KBM-7 (cell line): ENCODE measurements at regions not wholly inside any gene's neighbourhood (a gene's known extent, or its start where the extent isn't known, plus 50 kb on each side); places are given as distances from the start of the nearest gene placed in this dataset.
A peak's percentile ranks its signal among the peaks of the same experiment; 100 is the strongest.
"Not testable (repeated sequence)": the region's sequence is repeated elsewhere in the genome, so short reads cannot be mapped to it uniquely, and the experiment has no call there.

Source experiments
- DNase-seq: peaks from one replicate; pipeline ENCODE4 v3.0.0-alpha.2; 2015
- in situ Hi-C: fragments of 300-500 bp; cut with MboI; formaldehyde crosslinking; loops from 2 replicates; pipeline ENCODE4 v1.14.3; 2020; ENCODE audit warnings: low sequenced_read_pairs, low pct_unique_long_range_greater_than_20kb, mixed read lengths

DNA sequence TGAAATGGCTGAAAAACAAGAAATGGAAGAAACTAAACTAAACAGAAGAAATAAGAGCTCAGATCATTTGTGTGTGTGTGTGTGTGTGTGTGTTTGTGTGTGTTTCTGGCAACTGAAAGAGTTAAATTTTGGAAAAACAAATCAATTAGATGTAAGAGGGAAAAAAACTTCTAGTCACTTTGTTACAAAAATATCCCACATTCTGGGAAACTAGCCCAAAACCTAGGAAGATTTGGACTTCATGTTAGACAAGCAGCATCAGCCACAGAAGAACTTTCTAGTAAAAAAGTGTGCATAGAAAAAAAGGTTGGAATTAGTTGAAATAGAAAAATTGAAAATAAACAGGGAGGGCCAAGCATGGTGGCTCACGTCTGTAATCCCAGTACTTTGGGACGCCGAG lies 111.6 kb upstream of the PRKG2 start:
- in situ Hi-C loops = no loop called here
- DNase-seq = no peak

DNA sequence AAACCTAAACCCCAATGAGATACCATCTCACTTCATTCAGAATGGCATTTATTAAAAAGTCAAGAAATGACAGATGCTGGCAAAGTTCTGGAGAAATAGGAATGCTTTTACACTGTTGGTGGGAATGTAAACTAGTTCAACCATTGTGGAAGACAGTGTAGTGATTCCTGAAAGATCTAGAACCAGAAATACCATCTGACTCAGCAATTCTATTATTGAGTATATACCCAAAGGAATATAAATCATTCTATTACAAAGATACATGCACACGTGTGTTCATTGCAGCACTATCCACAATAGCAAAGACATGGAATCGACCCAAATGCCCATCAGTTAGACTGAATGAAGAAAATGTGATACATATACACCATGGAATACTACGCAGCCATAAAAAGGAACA lies 109.6 kb upstream of the PRKG2 start:
- DNase-seq, in situ Hi-C loops: not testable (repeated sequence)

DNA sequence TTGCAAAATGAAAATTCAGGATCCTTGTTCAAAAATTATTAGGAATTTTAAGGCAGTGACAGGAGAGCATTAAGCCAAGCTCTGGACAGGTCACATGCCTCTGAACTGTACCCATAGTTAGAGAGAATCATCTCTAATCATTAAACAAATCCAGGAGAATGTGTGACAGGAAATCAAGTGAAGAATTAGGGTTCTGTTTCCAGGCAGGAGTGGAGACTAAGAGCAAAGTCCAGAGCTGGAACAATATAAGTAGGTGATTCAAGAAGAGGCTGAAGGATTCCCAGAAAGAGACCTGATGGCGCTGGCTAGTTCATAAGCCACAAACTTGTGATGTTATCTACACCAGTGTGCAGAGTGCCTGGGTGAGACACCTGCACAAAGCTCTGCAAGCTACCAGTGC lies 104.6 kb upstream of the PRKG2 start:
- in situ Hi-C loops = no loop called here
- DNase-seq = no peak

DNA sequence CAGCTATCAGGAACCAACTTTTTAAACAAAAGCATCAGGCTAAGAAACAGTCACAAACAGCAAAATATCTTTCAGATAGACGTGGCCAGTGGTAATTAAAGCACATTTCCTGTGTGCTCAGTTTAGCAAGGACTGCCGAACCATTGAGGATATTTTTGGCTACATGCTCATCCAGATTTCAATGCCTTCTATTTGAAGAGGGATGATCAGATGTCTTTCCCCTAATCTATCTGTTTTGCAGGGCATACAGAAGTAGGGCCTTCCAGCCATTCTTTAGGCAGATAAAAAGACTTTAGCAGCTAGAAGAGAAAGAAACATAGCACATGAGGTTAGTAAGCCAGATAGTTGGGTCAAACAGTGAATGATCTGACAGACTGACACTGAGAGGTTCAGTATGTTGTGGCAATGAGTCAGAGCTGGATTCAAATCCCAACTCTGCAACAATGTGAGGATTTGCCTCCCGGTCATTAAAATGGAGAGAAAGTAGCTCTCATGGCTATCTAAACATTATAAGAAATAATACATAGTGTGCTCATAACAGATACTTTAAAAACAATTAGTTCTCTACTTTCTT lies 100.0 kb upstream of the PRKG2 start:
- DNase-seq = no peak
- in situ Hi-C loops = no loop called here

DNA sequence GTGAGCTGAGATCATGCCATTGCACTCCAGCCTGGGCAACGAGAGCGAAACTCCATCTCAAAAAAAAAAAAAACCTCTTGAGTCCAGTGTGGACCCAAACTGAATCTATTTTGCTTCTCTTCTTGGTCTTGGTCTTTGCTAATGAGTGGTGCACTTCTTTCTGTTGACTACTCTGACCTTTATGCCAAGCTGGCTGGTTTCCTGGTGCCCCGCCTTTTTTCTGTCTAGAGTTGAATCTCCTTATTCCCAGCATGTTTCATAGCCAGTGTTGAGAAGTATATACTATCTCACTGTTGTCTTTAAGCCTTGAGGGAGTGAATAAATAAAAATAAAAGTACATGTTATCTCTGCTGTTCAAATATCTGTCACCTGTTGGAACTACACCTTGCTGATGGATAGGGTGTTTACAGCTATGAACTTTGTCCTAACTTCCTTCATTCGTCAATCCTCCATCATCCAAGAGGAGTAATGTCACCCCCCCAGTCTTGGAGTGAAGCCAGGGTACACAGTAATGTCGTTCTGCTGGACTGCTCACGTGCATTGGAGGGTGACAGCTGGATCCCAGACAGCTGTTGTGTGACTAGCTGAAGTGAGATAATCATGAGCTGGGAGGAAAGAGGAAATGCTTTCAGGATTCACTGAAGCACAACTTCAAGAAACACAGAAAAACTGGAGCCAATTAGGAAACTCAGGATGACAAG lies 99.3 kb upstream of the PRKG2 start:
- in situ Hi-C loops = no loop called here
- DNase-seq = peak; percentile 19

DNA sequence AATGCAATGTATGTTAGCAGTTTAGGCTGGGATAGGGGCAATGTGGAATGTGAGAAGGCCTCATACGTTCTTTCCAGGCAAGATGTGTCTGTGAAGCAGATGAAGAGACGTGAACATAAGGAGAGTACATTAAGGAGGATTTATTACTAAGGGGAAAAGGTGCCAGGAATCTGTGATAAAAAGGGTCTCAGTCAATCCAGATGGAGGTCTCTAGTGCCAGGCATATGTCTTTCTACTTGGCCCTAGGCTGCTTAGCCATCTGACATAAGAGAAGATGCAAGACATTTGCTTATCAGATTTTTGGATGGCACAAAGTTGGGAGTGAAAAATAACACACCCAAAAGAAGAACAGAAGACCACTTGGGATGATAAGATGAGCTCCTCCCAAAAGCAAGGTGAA lies 93.0 kb upstream of the PRKG2 start:
- in situ Hi-C loops = no loop called here
- DNase-seq = no peak

DNA sequence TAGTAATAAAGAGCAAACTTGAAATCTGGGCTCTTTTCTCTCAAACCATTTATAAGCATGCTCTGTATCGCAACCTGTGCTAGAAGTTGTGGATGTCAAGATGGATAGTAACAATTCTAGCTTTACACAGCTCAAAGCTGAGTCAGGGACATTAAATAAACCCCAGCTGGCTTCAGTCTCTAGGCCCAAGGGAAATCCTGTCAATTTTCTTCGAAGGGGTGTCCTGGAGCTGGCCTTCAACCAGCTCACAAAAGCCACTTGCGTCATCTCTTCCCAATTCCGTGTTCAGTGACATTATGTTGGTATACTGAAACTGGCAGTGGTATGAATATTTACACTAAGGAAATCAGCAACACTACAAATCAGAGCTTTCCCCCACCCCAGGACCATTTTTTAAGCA lies 89.8 kb upstream of the PRKG2 start:
- no peak for DNase-seq
- in situ Hi-C loops = no loop called here

DNA sequence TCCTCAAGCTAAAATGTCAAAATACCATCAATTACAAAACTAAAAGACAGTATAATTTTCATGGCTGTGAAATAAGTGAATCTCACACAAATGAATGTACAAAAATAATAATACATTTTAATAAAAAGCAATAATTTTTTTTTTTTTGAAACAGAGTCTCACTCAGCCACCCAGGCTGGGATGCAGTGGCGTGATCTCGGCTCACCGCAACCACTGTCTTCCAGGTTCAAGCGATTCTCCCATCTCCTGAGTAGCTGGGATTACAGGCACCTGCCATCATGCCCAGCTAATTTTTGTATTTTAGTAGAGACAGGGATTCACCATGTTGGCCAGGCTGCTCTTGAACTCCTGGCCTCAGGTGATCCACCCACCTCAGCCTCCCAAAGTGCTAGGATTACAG lies 85.3 kb upstream of the PRKG2 start:
- in situ Hi-C loops, DNase-seq: not testable (repeated sequence)

DNA sequence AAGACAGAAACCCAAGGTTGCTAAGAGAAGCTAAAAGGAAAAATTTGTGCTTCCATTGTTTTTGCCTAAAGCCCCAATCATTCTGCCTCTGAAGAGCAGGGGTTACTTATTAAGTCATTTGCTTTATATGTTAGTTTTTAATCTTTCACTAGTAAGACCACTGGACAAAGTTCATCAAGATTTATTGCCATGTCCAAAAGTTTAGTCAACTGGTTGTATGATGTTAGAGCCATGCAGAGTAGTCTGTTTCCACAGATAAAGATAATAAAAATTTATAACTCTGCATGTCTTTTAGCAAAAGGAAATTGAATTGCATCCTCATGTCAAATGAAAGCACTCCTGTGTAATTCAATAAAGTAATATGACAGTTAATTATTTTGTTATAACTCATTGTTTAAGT lies 75.8 kb upstream of the PRKG2 start:
- in situ Hi-C loops = no loop called here
- no peak for DNase-seq

DNA sequence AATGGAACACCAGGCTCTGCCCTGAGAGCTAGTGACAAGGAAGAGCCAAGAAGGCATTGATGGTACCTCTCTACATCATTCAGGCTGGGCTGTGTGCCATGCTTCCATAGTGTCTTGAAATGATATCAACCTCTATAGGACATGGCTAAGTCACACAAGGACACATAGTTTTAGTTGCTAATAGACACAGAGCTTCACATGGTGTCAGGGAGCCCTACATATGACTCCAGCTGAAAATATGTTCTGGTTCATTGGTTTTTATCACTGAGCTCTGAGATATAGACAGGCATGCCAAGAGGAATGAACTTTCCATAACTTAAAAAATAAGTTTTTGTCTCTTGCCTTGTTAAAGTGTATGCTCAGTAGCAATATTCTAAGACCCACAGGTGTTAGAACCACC lies 72.1 kb upstream of the PRKG2 start:
- in situ Hi-C loops = no loop called here
- DNase-seq = no peak

DNA sequence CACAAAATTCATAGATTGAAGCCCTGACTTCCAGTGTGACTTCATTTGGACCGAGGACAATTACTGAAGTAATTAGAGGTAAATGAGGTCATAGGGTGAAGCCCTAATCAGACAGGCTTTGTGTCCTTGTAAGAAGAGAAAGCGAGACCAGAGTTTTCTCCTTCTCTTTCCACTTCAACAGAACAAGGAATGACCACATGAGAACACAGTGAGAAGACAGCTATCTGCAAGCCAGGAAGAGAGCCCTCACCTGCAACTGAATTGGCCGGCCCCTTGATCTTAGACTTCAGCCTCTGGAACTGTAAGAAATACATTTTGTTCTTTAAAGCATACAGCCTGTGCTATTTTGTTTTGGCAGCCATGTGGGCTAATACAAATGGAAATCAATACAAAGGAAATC lies 67.1 kb upstream of the PRKG2 start:
- in situ Hi-C loops = no loop called here
- no peak for DNase-seq

DNA sequence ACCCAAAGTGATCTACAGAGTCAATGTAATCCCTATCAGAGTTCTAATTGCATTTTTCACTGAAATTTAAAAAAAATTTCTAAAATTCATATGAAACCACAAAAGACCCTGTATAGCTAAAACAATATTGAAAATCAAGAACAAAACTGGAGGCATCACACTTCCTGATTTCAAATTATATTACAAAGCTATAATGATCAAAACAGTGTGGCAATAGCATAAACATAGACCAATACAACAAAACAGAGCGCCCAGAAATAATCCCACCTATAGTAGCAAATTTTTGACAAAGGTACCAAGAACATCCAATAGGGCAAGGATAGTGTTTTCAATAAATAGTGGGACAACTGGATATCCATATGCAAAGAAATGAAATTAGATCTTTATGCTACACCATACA lies 59.4 kb upstream of the PRKG2 start:
- in situ Hi-C loops = no loop called here
- DNase-seq = no peak

DNA sequence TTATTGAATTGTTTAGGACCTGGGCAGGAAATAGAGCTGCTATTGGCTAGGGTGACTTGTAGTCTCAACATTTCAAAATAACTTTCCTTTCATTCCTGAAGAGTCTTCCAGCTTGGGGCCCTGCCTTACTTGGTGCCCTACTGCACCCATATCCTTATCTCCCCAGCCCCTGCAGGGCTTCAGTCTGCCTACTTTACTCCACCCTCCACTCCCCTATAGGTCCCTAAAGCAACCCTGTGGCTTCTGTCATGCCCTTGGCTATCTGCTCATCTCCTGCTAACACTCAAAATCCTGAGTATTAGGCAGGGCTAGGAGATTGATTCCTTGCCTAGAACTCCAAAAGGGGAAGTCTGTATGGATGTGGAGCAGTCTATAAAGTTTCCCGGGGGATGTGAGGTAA lies 57.6 kb upstream of the PRKG2 start:
- in situ Hi-C loops = no loop called here

More for the DNA sequence above, 57.6 kb upstream of the PRKG2 start:
- DNase-seq = no peak
